ENCODE measurements at regions not wholly inside any gene's neighbourhood (a gene's known extent, or its start where the extent isn't known, plus 50 kb on each side); places are given as distances from the start of the nearest gene placed in this dataset.

DNA sequence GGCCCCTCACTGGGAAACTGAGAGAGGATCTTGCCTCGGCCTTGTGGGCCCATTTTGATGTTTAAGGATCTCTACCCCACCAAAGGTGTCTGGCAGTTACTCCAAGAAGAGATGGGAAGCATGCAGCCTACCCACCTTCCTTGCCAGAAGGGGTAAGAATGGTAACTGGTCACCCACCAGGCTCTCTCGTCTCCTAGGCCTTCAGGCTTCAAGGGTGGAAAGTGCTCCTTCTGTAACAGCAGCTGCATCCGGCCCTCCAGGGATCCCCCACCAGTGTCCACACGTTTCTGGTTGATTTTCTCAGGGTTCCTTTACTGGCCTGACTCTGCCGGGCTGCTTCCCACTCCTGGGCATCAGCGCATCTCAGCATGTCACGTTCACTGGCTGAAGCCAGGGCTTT lies 204.4 kb upstream of the IRX1 start:
- H3K27me3 ChIP-seq: no peaks in the 10 kb centered on the region
- no peaks in the 10 kb centered on the region for H3K9me3 ChIP-seq
- no peaks in the 10 kb centered on the region for H3K4me1 ChIP-seq
- TF ChIP-seq, protein P1, sequence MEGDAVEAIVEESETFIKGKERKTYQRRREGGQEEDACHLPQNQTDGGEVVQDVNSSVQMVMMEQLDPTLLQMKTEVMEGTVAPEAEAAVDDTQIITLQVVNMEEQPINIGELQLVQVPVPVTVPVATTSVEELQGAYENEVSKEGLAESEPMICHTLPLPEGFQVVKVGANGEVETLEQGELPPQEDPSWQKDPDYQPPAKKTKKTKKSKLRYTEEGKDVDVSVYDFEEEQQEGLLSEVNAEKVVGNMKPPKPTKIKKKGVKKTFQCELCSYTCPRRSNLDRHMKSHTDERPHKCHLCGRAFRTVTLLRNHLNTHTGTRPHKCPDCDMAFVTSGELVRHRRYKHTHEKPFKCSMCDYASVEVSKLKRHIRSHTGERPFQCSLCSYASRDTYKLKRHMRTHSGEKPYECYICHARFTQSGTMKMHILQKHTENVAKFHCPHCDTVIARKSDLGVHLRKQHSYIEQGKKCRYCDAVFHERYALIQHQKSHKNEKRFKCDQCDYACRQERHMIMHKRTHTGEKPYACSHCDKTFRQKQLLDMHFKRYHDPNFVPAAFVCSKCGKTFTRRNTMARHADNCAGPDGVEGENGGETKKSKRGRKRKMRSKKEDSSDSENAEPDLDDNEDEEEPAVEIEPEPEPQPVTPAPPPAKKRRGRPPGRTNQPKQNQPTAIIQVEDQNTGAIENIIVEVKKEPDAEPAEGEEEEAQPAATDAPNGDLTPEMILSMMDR (IDR thresholded peaks at IDR 0.05): no peak
- TF ChIP-seq POLR2A (IDR thresholded peaks at IDR 0.05): no peak
- no peak for TF ChIP-seq EP300 (IDR thresholded peaks at IDR 0.05)
- TF ChIP-seq POLR2AphosphoS5 (IDR thresholded peaks at IDR 0.05): no peak
- DNase-seq: no peak
- no peaks in the 10 kb centered on the region for H3K36me3 ChIP-seq
- 64 to 84% methylated on average over 7 of the region's 7 CpGs for WGBS, 2 donors
- no peak overlapping the region for H3K4me3 ChIP-seq
- ATAC-seq (ENCODE audit: low FRiP score in 2 of 2): no peak
- no peak overlapping the region for H3K27ac ChIP-seq

DNA sequence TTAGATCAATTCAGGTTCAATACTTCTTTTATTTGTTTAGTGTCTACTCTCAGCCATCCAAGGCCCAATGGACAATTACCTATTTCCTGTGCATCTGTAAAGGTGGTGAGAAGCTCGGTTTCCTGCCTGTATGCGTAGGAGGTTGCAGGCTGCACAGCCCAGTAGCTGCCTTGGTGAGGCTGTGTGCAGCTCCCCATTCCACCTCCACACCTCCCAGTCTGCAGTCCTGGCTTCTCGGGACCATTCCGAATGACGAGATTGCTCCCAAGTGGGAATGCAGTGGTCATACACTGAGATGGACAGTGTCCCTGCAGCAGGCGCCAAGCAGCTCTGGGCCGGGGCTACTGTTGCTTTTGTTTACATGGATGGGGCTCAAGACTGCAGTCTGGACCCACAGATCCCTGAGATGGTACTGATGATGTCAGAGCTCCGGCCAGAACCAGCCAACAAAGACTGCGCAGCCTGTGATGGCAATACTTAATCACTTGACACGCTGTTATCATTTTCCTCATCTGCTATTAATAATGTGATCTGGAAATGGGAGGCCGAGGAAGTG lies 206.1 kb upstream of the IRX1 start:
- WGBS, 2 donors: 72 to 77% methylated on average over 10 to 11 of the region's 11 CpGs
- no peaks in the 10 kb centered on the region for H3K4me1 ChIP-seq
- ATAC-seq (ENCODE audit: low FRiP score in 2 of 2): no peak
- H3K27me3 ChIP-seq: no peaks in the 10 kb centered on the region
- no peak overlapping the region for H3K4me3 ChIP-seq
- no peak for TF ChIP-seq POLR2A (IDR thresholded peaks at IDR 0.05)
- TF ChIP-seq POLR2AphosphoS5 (IDR thresholded peaks at IDR 0.05): no peak
- TF ChIP-seq, protein P1 (IDR thresholded peaks at IDR 0.05): no peak
- no peak for TF ChIP-seq EP300 (IDR thresholded peaks at IDR 0.05)
- no peaks in the 10 kb centered on the region for H3K9me3 ChIP-seq
- DNase-seq: no peak
- H3K27ac ChIP-seq: no peak overlapping the region
- H3K36me3 ChIP-seq: no peaks in the 10 kb centered on the region

DNA sequence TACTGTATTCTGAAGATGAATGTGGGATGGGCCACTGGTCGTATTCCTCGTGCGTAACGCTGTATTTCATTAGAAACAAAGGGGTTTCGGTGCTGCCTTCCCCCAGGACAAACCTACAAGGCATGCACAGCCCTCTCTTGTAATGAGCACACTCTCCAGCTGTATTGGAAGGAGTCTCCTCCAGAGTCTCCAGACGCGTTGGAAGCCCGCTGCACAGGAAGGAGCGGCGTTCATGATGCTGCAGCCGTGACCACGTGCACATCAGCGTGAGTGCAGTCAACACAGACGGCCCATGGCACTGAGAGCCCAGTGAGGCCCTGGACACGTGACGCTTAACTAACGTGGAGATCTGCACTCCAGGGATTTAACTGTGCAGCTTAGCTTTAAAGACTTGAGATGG lies 209.0 kb upstream of the IRX1 start:
- no peak for TF ChIP-seq POLR2AphosphoS5 (IDR thresholded peaks at IDR 0.05)
- TF ChIP-seq POLR2A (IDR thresholded peaks at IDR 0.05): no peak
- TF ChIP-seq EP300 (IDR thresholded peaks at IDR 0.05): no peak
- TF ChIP-seq, protein P1 (IDR thresholded peaks at IDR 0.05): no peak
- Histone ChIP-seq H3K4me1 (no peaks in the 10 kb centered on the region), H3K4me3 (no peak overlapping the region), H3K27ac (no peak overlapping the region), H3K36me3 (no peaks in the 10 kb centered on the region), H3K9me3 (no peaks in the 10 kb centered on the region), H3K27me3 (no peaks in the 10 kb centered on the region)
- ATAC-seq (ENCODE audit: low FRiP score in 2 of 2) (no peak), DNase-seq (peak in 1 of 2 donors; percentile 33)
- WGBS, 2 donors: 85 to 94% methylated on average over 13 to 17 of the region's 17 CpGs

DNA sequence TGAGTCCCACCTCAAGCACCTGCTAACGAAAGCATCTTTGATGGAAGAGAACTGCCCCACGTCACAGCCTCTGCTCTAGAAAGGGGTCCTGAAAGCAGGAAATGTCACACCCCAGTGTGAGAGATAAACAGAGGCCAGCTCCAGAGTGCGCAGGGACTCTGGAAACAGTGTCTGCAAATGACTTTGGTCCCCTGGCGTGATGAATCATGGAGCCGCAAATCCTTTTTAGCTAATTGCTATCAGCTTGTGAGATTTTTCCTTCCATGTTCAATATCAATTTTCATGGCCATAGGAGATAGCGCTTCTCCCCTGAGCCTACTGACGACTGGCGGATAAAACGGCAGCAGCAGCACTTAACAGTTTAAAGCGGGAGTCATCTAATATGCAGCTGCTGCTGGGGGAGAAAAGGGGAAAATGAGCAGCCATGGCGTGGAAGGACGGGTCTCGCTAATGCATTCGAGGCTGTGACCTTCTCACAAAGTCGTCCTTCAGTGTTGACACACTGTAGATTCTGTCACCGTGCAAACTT lies 209.6 kb upstream of the IRX1 start:
- DNase-seq: no peak
- H3K27ac ChIP-seq: no peak overlapping the region
- H3K27me3 ChIP-seq: no peaks in the 10 kb centered on the region
- WGBS, 2 donors: 63 to 65% methylated on average over 16 of the region's 16 CpGs
- H3K4me3 ChIP-seq: no peak overlapping the region
- H3K36me3 ChIP-seq: no peaks in the 10 kb centered on the region
- TF ChIP-seq, protein P1 (IDR thresholded peaks at IDR 0.05): no peak
- H3K9me3 ChIP-seq: no peaks in the 10 kb centered on the region
- H3K4me1 ChIP-seq: no peaks in the 10 kb centered on the region
- no peak for ATAC-seq (ENCODE audit: low FRiP score in 2 of 2)

DNA sequence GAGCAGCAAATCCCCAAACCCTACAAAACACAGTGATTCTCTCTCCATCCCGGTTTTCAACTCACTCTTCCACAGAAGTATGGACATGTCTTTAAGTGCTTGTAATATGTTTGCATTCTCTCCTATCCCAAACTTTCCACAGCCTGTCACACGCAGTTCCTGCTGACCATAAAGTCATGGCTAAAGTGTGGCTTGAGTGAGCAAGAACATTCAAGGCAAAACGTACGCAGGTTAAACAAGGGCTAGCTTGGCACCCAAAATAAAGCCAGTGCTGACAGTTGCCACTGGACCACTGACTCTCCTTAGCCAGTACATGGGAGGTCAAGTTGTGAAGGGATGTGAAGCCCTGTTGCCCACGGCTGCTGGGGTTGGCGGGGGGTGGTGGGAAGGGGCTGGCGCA lies 211.1 kb upstream of the IRX1 start:
- no peaks in the 10 kb centered on the region for H3K36me3 ChIP-seq
- WGBS, 2 donors: 88% methylated on average over 7 of the region's 7 CpGs

More for the DNA sequence above, 211.1 kb upstream of the IRX1 start:
- TF ChIP-seq POLR2A (IDR thresholded peaks at IDR 0.05): no peak
- TF ChIP-seq, protein P1 (IDR thresholded peaks at IDR 0.05): no peak
- no peak for TF ChIP-seq POLR2AphosphoS5 (IDR thresholded peaks at IDR 0.05)
- no peak for TF ChIP-seq EP300 (IDR thresholded peaks at IDR 0.05)
- ATAC-seq (ENCODE audit: low FRiP score in 2 of 2) (no peak), DNase-seq (peak in 1 of 2 donors; percentile 29)
- H3K4me3 ChIP-seq: no peak overlapping the region
- H3K27me3 ChIP-seq: no peaks in the 10 kb centered on the region
- H3K27ac ChIP-seq: no peak overlapping the region
- no peaks in the 10 kb centered on the region for H3K4me1 ChIP-seq
- H3K9me3 ChIP-seq: no peaks in the 10 kb centered on the region
